OCI-LY7 (cell line): ENCODE measurements at regions not wholly inside any gene's neighbourhood (a gene's known extent, or its start where the extent isn't known, plus 50 kb on each side); places are given as distances from the start of the nearest gene placed in this dataset.

Experiments
- BruUV-seq: library from RNA; stranded (reverse); fragments of 400-500 nt; replicated peaks from 2 replicates; lab custom pipeline; 2021; lab: Mats Ljungman, UMichigan
- CTCF ChIA-PET: fragments of 300-600 bp; sonication (Branson Sonifier 250); formaldehyde crosslinking; loops from one replicate; lab custom pipeline; 2022; ENCODE audit warnings: antibody characterized with exemption; ENCODE audit not compliant: unreplicated experiment; lab: Charles Lee
- POLR2A ChIA-PET: fragments of 300-600 bp; sonication (Branson Sonifier 250); formaldehyde crosslinking; loops from one replicate; lab custom pipeline; 2022; ENCODE audit warnings: antibody characterized with exemption; lab: Charles Lee
- DNase-seq: peaks from one replicate; pipeline ENCODE4 v3.0.0-alpha.2; 2015; ENCODE audit warnings: low spot score
- H2AFZ ChIP-seq: fragments of 200-600 bp; sonication (generic), shearing (Covaris generic); 2 replicates; pipeline ENCODE4 v1.6.1; 2014; ENCODE audit warnings: mild to moderate bottlenecking, antibody characterized with exemption, low read length, moderate library complexity
- H3K27ac ChIP-seq: fragments of 200-600 bp; sonication (generic); 2 replicates; pipeline ENCODE4 v1.5.1; 2014; ENCODE audit warnings: mixed run types, low read depth, mild to moderate bottlenecking, moderate library complexity, low read length, inconsistent platforms; ENCODE audit not compliant: poor library complexity, severe bottlenecking
- H3K36me3 ChIP-seq: fragments of 200-600 bp; sonication (generic); 2 replicates; pipeline ENCODE4 v1.6.1; 2014; ENCODE audit warnings: mild to moderate bottlenecking, antibody characterized with exemption, low read length, moderate library complexity, mixed read lengths; ENCODE audit not compliant: insufficient read depth
- H3K4me1 ChIP-seq: fragments of 200-600 bp; sonication (generic); 2 replicates; pipeline ENCODE4 v1.5.1; 2014; ENCODE audit warnings: mild to moderate bottlenecking, low read length; ENCODE audit not compliant: insufficient read depth, poor library complexity, severe bottlenecking
- H3K4me2 ChIP-seq: fragments of 200-600 bp; sonication (generic); 2 replicates; pipeline ENCODE4 v1.6.1; 2014; ENCODE audit warnings: mild to moderate bottlenecking, low read length
- H3K4me3 ChIP-seq: fragments of 200-600 bp; sonication (generic); 2 replicates; pipeline ENCODE4 v1.5.1; 2014; ENCODE audit warnings: mild to moderate bottlenecking, low read depth, low read length; ENCODE audit not compliant: poor library complexity, severe bottlenecking
- H3K79me2 ChIP-seq: fragments of 200-600 bp; sonication (generic); 2 replicates; pipeline ENCODE4 v1.6.1; 2016; ENCODE audit warnings: low read depth, mild to moderate bottlenecking, low read length, moderate library complexity, mixed read lengths; ENCODE audit not compliant: insufficient read depth
- H3K9me2 ChIP-seq: fragments of 200-600 bp; sonication (generic); 2 replicates; pipeline ENCODE4 v1.6.1; 2016; ENCODE audit warnings: mild to moderate bottlenecking, low read length, mixed read lengths; ENCODE audit not compliant: insufficient read depth
- H3K9me3 ChIP-seq: fragments of 200-600 bp; sonication (generic); 2 replicates; pipeline ENCODE4 v1.6.1; 2014; ENCODE audit warnings: mild to moderate bottlenecking, mixed run types, low read length, mixed read lengths
- H4K20me1 ChIP-seq: fragments of 200-600 bp; sonication (generic); 2 replicates; pipeline ENCODE4 v1.6.1; 2014; ENCODE audit warnings: mild to moderate bottlenecking, antibody characterized with exemption, low read length, moderate library complexity, mixed read lengths; ENCODE audit not compliant: insufficient read depth
- EZH2phosphoT487 ChIP-seq: fragments of 200-600 bp; sonication (generic); IDR thresholded peaks from 2 replicates; pipeline ENCODE4 v1.6.1; 2018; ENCODE audit warnings: low read depth, borderline replicate concordance, mild to moderate bottlenecking, mixed run types, antibody characterized with exemption, low read length, moderate library complexity, mixed read lengths
- intact Hi-C: fragments of 100-400 bp; cut with micrococcal nuclease; formaldehyde crosslinking; loops from one replicate; pipeline ENCODE4 v1.10.0; 2022; ENCODE audit not compliant: unreplicated experiment
- TF ChIP-seq, protein P1 (sequence below): fragments of 200-600 bp; sonication (generic); conservative IDR thresholded peaks from 2 replicates; pipeline ENCODE4 v1.5.1; 2014; ENCODE audit warnings: mild to moderate bottlenecking, antibody characterized with exemption, low read length, moderate library complexity, mixed read lengths

DNA sequence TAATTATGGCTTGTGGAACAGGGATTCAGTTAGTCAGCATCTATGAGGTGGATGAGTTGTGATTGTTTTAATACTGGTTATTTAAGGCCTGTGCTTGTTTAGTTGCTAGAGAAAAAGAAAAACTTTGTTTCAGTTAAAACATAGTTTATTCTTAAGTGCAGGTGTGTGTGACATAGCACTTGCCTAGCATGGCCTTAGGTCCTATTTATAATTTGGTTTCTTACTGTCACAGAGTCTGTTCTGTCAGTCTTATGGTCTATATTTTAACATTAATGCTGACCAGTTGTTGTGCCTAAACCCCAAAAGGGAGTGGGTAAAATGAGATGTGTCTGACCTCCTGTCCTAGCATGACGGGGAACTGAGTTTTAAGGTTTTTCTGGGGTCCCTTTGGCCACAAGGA is 486.3 kb downstream of the ZIC1 start:
- H3K9me2 ChIP-seq: no peaks in the 10 kb centered on the region
- ChIA-PET POLR2A (no interaction called here), CTCF (no interaction called here)
- H3K4me1 ChIP-seq: no peaks in the 10 kb centered on the region
- no peak overlapping the region for H3K4me2 ChIP-seq
- H3K36me3 ChIP-seq: no peaks in the 10 kb centered on the region
- TF ChIP-seq, protein P1, sequence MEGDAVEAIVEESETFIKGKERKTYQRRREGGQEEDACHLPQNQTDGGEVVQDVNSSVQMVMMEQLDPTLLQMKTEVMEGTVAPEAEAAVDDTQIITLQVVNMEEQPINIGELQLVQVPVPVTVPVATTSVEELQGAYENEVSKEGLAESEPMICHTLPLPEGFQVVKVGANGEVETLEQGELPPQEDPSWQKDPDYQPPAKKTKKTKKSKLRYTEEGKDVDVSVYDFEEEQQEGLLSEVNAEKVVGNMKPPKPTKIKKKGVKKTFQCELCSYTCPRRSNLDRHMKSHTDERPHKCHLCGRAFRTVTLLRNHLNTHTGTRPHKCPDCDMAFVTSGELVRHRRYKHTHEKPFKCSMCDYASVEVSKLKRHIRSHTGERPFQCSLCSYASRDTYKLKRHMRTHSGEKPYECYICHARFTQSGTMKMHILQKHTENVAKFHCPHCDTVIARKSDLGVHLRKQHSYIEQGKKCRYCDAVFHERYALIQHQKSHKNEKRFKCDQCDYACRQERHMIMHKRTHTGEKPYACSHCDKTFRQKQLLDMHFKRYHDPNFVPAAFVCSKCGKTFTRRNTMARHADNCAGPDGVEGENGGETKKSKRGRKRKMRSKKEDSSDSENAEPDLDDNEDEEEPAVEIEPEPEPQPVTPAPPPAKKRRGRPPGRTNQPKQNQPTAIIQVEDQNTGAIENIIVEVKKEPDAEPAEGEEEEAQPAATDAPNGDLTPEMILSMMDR: no peak
- TF ChIP-seq EZH2phosphoT487: no peak
- no peak for DNase-seq
- no peak overlapping the region for H2AFZ ChIP-seq
- no peak overlapping the region for H3K4me3 ChIP-seq
- intact Hi-C loops: no loop called here
- BruUV-seq: no TSS peak
- no peaks in the 10 kb centered on the region for H3K9me3 ChIP-seq
- H3K27ac ChIP-seq: no peak overlapping the region
- H3K79me2 ChIP-seq: no peaks in the 10 kb centered on the region
- no peaks in the 10 kb centered on the region for H4K20me1 ChIP-seq

DNA sequence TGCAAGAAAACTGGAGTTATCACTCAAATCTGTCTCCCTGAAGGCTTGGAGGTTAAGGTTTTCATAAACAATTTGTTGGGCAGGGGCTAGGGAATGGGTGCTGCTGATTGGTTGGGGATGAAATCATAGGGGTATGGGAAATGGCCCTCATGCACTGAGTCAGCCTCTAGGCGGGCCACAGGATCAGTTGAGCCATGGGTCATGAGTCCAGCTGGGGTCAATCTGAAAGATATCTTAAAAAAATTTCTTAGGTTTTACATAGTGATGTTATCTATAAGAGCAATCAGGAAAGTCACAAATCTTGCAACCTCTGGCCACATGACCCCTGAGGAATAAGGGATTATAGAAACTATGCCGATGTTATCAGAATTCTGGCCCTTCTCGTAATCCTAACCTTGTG is 491.7 kb downstream of the ZIC1 start:
- H2AFZ ChIP-seq: no peak overlapping the region
- no peak overlapping the region for H3K4me2 ChIP-seq
- BruUV-seq: no TSS peak
- TF ChIP-seq, protein P1: no peak
- H3K4me3 ChIP-seq: no peak overlapping the region
- H4K20me1 ChIP-seq: no peaks in the 10 kb centered on the region
- no peaks in the 10 kb centered on the region for H3K36me3 ChIP-seq
- H3K27ac ChIP-seq: no peak overlapping the region
- ChIA-PET CTCF (no interaction called here), POLR2A (no interaction called here)
- H3K4me1 ChIP-seq: no peaks in the 10 kb centered on the region
- no peaks in the 10 kb centered on the region for H3K79me2 ChIP-seq
- intact Hi-C loops: no loop called here
- no peaks in the 10 kb centered on the region for H3K9me3 ChIP-seq
- DNase-seq: no peak
- no peaks in the 10 kb centered on the region for H3K9me2 ChIP-seq

DNA sequence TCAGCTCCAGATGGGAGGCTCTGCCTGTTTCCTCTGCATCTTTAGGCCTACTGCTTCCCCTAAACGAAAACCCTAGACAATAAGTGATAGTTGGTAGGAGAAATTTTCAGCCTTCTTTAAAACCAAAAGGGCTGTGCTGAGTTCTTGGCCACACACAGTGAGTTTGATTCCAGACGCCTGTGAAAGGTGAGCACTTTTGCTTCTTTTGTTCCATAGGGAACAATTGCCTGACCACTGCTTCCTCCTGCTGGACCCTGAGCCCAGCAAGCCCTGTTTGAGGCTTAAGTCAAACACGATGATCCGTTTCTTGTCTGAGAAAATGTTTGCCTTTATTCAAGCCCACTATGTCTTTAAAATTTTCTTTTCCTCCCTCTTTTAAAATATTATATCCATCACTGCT is 493.9 kb downstream of the ZIC1 start:
- no peaks in the 10 kb centered on the region for H3K36me3 ChIP-seq
- TF ChIP-seq EZH2phosphoT487: no peak
- TF ChIP-seq, protein P1: no peak
- BruUV-seq: no TSS peak
- H3K9me3 ChIP-seq: no peaks in the 10 kb centered on the region
- H3K4me2 ChIP-seq: no peak overlapping the region
- H4K20me1 ChIP-seq: no peaks in the 10 kb centered on the region
- CTCF ChIA-PET: no interaction called here
- no peaks in the 10 kb centered on the region for H3K9me2 ChIP-seq
- no peaks in the 10 kb centered on the region for H3K4me1 ChIP-seq
- intact Hi-C loops: no loop called here
- H3K79me2 ChIP-seq: no peaks in the 10 kb centered on the region
- no peak overlapping the region for H3K4me3 ChIP-seq
- POLR2A ChIA-PET: no interaction called here
- no peak overlapping the region for H3K27ac ChIP-seq
- H2AFZ ChIP-seq: no peak overlapping the region
- DNase-seq: no peak
